ENCODE measurements at regions not wholly inside any gene's neighbourhood (a gene's known extent, or its start where the extent isn't known, plus 50 kb on each side); places are given as distances from the start of the nearest gene placed in this dataset.
"Not testable (repeated sequence)": the region's sequence is repeated elsewhere in the genome, so short reads cannot be mapped to it uniquely, and the experiment has no call there.

DNA sequence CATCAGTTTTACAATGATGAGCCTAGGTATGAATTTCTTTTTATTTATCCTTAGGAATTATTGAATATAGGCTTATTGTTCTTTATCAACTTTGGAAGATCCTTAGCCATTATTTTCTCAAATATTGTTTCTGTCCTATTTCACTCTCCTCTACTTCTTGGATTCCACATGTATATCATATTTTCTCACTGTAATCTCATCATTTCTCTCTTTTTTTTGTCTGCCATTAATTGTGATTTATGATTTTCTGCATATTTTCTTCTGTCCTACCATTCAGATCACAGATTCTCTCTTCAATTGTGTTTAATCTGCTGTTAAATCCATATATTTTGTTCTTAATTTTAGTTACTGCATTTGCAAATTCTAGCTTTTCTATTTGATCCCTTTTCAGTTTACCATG lies 139.8 kb downstream of the ARRDC3 start:
- intact Hi-C loops (cut with DNase I; ENCODE audit: low total_unique reads), result no loop called here
- TF ChIP-seq, protein P1, sequence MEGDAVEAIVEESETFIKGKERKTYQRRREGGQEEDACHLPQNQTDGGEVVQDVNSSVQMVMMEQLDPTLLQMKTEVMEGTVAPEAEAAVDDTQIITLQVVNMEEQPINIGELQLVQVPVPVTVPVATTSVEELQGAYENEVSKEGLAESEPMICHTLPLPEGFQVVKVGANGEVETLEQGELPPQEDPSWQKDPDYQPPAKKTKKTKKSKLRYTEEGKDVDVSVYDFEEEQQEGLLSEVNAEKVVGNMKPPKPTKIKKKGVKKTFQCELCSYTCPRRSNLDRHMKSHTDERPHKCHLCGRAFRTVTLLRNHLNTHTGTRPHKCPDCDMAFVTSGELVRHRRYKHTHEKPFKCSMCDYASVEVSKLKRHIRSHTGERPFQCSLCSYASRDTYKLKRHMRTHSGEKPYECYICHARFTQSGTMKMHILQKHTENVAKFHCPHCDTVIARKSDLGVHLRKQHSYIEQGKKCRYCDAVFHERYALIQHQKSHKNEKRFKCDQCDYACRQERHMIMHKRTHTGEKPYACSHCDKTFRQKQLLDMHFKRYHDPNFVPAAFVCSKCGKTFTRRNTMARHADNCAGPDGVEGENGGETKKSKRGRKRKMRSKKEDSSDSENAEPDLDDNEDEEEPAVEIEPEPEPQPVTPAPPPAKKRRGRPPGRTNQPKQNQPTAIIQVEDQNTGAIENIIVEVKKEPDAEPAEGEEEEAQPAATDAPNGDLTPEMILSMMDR (IDR thresholded peaks at IDR 0.05), result no peak
- TF ChIP-seq POLR2A (IDR thresholded peaks at IDR 0.05), result no peak
- no peak overlapping the region for H3K4me3 ChIP-seq
- H3K9me3 ChIP-seq, result no peaks in the 10 kb centered on the region
- H3K36me3 ChIP-seq (ENCODE audit: low read depth, missing control alignments), result no peaks in the 10 kb centered on the region
- H3K27me3 ChIP-seq, result no peaks in the 10 kb centered on the region
- H3K27ac ChIP-seq, result no peak overlapping the region
- H3K4me1 ChIP-seq, result no peaks in the 10 kb centered on the region
- DNase-seq, result no peak

DNA sequence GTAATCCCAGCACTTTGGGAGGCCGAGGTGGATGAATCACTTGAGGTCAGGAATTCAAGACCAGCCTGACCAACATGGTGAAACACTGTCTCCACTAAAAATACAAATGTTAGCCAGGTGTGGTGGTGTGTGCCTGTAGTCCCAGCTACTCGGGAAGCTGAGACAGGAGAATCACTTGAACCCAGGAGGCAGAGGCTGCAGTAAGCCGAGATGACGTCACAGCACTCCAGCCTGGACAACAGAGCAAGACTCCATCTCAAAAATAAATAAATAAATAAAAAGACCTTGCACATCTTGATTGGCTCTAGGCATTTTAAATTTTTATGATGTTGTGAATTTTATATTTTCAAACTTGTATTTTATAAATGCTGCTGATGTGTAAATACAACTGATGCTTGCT lies 141.7 kb downstream of the ARRDC3 start:
- H3K4me3 ChIP-seq; H3K36me3 ChIP-seq (ENCODE audit: low read depth, missing control alignments); H3K4me1 ChIP-seq; intact Hi-C loops (cut with DNase I; ENCODE audit: low total_unique reads); DNase-seq; H3K27ac ChIP-seq; H3K9me3 ChIP-seq; H3K27me3 ChIP-seq: not testable (repeated sequence)
- WGBS, 2 donors, result 98 to 99% methylated on average over 4 of the region's 4 CpGs

DNA sequence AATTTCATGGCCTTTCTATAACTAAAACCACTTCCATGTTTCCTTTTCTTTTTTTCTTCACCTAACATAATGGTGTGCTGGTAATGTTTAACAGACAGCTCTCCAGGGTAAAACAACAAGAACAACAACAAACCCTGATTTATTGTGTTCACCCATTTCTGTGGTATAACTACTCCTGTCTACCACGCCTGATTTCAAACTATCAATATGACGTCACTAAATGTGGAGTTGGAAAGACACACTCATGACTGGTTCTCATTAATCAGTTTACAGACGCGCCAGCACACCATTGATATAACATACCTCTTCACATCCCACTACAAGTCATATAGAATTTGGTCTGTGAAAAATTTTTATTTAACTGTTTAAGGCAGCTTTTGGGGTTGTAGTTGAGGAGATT lies 142.9 kb downstream of the ARRDC3 start:
- Histone ChIP-seq H3K4me3 (no peak overlapping the region), H3K9me3 (no peaks in the 10 kb centered on the region), H3K4me1 (no peaks in the 10 kb centered on the region), H3K27me3 (no peaks in the 10 kb centered on the region), H3K36me3 (ENCODE audit: low read depth, missing control alignments) (no peaks in the 10 kb centered on the region), H3K27ac (no peak overlapping the region)
- 95% methylated on average over 4 of the region's 4 CpGs for WGBS, 2 donors
- TF ChIP-seq, protein P1 (IDR thresholded peaks at IDR 0.05), result no peak
- TF ChIP-seq POLR2A (IDR thresholded peaks at IDR 0.05), result no peak
- DNase-seq, result no peak
- intact Hi-C loops (cut with DNase I; ENCODE audit: low total_unique reads), result no loop called here

DNA sequence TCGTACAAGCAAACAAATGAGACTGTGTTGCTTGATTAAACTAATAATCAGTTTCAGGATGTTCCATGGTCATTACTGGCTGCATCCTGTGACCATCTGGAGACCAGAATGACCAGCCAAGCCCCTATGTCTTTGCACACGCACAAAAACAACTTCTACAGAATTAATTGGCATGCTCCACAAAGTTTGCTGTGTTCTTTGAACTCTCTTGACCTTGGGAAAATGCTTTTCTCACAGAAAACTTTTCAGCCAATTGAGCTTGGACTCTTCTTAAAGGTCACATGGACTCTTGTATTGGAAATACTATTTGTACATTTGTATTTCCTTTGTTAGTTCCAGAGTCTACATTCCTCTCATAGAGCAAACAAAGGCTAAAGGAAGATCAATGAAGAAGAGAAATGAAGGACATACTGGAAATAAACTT lies 147.8 kb downstream of the ARRDC3 start:
- DNase-seq, result peak; percentile 57
- no peaks in the 10 kb centered on the region for H3K27me3 ChIP-seq
- H3K36me3 ChIP-seq (ENCODE audit: low read depth, missing control alignments), result no peaks in the 10 kb centered on the region
- TF ChIP-seq, protein P1 (IDR thresholded peaks at IDR 0.05), result no peak
- TF ChIP-seq POLR2A (IDR thresholded peaks at IDR 0.05), result no peak
- H3K9me3 ChIP-seq, result no peaks in the 10 kb centered on the region
- 19 to 24% methylated on average over 2 of the region's 2 CpGs for WGBS, 2 donors
- H3K4me3 ChIP-seq, result no peak overlapping the region
- intact Hi-C loops (cut with DNase I; ENCODE audit: low total_unique reads), result no loop called here
- H3K4me1 ChIP-seq, result peaks cover 7% of the 10 kb centered on the region
- peak overlapping the region; percentile 22 to 67 for H3K27ac ChIP-seq

DNA sequence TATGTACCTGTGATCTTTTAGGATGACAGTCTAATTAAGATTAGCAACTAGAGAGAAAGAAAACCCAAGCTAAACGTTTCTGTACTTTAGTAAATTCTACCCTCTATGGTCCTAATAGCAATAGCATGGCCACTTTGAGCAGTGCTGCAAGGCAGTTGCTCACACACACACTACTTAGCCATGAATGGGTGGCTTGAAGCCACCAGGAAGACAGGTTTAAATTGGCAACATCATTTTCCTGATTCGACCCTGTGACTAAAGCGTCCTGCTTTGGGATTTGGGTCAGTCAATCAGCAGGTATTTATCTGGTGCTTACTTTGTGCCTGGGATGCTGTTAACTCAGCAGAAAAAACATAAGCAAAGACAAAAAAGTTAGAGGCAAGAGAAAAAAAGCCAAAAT lies 150.6 kb downstream of the ARRDC3 start:
- Histone ChIP-seq H3K27me3 (no peaks in the 10 kb centered on the region), H3K9me3 (no peaks in the 10 kb centered on the region), H3K4me1 (peaks cover 7% of the 10 kb centered on the region), H3K27ac (no peak overlapping the region), H3K4me3 (no peak overlapping the region), H3K36me3 (ENCODE audit: low read depth, missing control alignments) (no peaks in the 10 kb centered on the region)
- DNase-seq, result no peak
- 41 to 43% methylated on average over 3 of the region's 3 CpGs for WGBS, 2 donors
- TF ChIP-seq, protein P1 (IDR thresholded peaks at IDR 0.05), result no peak
- TF ChIP-seq POLR2A (IDR thresholded peaks at IDR 0.05), result no peak
- intact Hi-C loops (cut with DNase I; ENCODE audit: low total_unique reads), result no loop called here
